ENCODE measurements at regions not wholly inside any gene's neighbourhood (a gene's known extent, or its start where the extent isn't known, plus 50 kb on each side); places are given as distances from the start of the nearest gene placed in this dataset.
"Not testable (repeated sequence)": the region's sequence is repeated elsewhere in the genome, so short reads cannot be mapped to it uniquely, and the experiment has no call there.

- H3K27me3 Mint-ChIP-seq, result peaks cover 5% of the 10 kb centered on the region
- no peaks in the 10 kb centered on the region for H3K4me1 Mint-ChIP-seq (ENCODE audit: low read depth)
- no peaks in the 10 kb centered on the region for H3K9me3 Mint-ChIP-seq (ENCODE audit: low read depth)
- H3K4me3 Mint-ChIP-seq, result no peak overlapping the region
- H3K27ac Mint-ChIP-seq, result no peak overlapping the region
- no peaks in the 10 kb centered on the region for H3K36me3 Mint-ChIP-seq
Measured at GRCh38 chr12:13924286-13924685, 57.1 kb downstream of the GRIN2B start.

GRCh38 chr12:13918897-13919296, 62.5 kb downstream of the GRIN2B start:
- Mint-ChIP-seq H3K27me3 (peaks cover 9% of the 10 kb centered on the region), H3K36me3 (no peaks in the 10 kb centered on the region), H3K4me1 (ENCODE audit: low read depth) (no peaks in the 10 kb centered on the region), H3K4me3 (no peak overlapping the region), H3K27ac (no peak overlapping the region), H3K9me3 (ENCODE audit: low read depth) (peaks cover 4% of the 10 kb centered on the region)

- peaks cover 4% of the 10 kb centered on the region for H3K9me3 Mint-ChIP-seq (ENCODE audit: low read depth)
- peaks cover 8% of the 10 kb centered on the region for H3K27me3 Mint-ChIP-seq
- H3K27ac Mint-ChIP-seq, result no peak overlapping the region
Measured at GRCh38 chr12:13915096-13915495, 66.3 kb downstream of the GRIN2B start.

GRCh38 chr12:13913371-13913770, 68.0 kb downstream of the GRIN2B start:
- Mint-ChIP-seq H3K36me3 (no peaks in the 10 kb centered on the region), H3K4me3 (no peak overlapping the region), H3K4me1 (ENCODE audit: low read depth) (no peaks in the 10 kb centered on the region), H3K27me3 (peaks cover 8% of the 10 kb centered on the region), H3K27ac (no peak overlapping the region), H3K9me3 (ENCODE audit: low read depth) (peaks cover 4% of the 10 kb centered on the region)

More at GRCh38 chr12:13915096-13915495, 66.3 kb downstream of the GRIN2B start:
- H3K4me1 Mint-ChIP-seq (ENCODE audit: low read depth), result no peaks in the 10 kb centered on the region
- H3K4me3 Mint-ChIP-seq, result no peak overlapping the region
- no peaks in the 10 kb centered on the region for H3K36me3 Mint-ChIP-seq

GRCh38 chr12:13911756-13912554, 69.4 kb downstream of the GRIN2B start:
- Mint-ChIP-seq H3K4me1 (ENCODE audit: low read depth) (no peaks in the 10 kb centered on the region), H3K9me3 (ENCODE audit: low read depth) (peaks cover 4% of the 10 kb centered on the region), H3K4me3 (no peak overlapping the region), H3K36me3 (no peaks in the 10 kb centered on the region), H3K27me3 (peaks cover 6% of the 10 kb centered on the region), H3K27ac (no peak overlapping the region)

- no peaks in the 10 kb centered on the region for H3K4me1 Mint-ChIP-seq (ENCODE audit: low read depth)
Measured at GRCh38 chr12:13905794-13906193, 75.6 kb downstream of the GRIN2B start.

GRCh38 chr12:13900718-13901117, 80.7 kb downstream of the GRIN2B start:
- H3K4me3 Mint-ChIP-seq, result no peak overlapping the region
- no peaks in the 10 kb centered on the region for H3K4me1 Mint-ChIP-seq (ENCODE audit: low read depth)
- no peak overlapping the region for H3K27ac Mint-ChIP-seq
- H3K27me3 Mint-ChIP-seq, result peaks cover 2% of the 10 kb centered on the region
- peaks cover 10% of the 10 kb centered on the region for H3K9me3 Mint-ChIP-seq (ENCODE audit: low read depth)
- H3K36me3 Mint-ChIP-seq, result no peaks in the 10 kb centered on the region

More at GRCh38 chr12:13905794-13906193, 75.6 kb downstream of the GRIN2B start:
- peaks cover 11% of the 10 kb centered on the region for H3K9me3 Mint-ChIP-seq (ENCODE audit: low read depth)
- no peak overlapping the region for H3K27ac Mint-ChIP-seq
- peaks cover 1% of the 10 kb centered on the region for H3K27me3 Mint-ChIP-seq
- no peaks in the 10 kb centered on the region for H3K36me3 Mint-ChIP-seq
- H3K4me3 Mint-ChIP-seq, result no peak overlapping the region

- not testable (repeated sequence) for H3K4me1 Mint-ChIP-seq (ENCODE audit: low read depth); H3K4me3 Mint-ChIP-seq; H3K27ac Mint-ChIP-seq; H3K9me3 Mint-ChIP-seq (ENCODE audit: low read depth); H3K27me3 Mint-ChIP-seq; H3K36me3 Mint-ChIP-seq
Measured at GRCh38 chr12:13898387-13898786, 83.0 kb downstream of the GRIN2B start.

GRCh38 chr12:13897811-13898210, 83.6 kb downstream of the GRIN2B start:
- Mint-ChIP-seq H3K36me3 (no peaks in the 10 kb centered on the region), H3K4me1 (ENCODE audit: low read depth) (no peaks in the 10 kb centered on the region), H3K9me3 (ENCODE audit: low read depth) (peaks cover 4% of the 10 kb centered on the region), H3K4me3 (no peak overlapping the region), H3K27me3 (peaks cover 1% of the 10 kb centered on the region), H3K27ac (no peak overlapping the region)

- H3K9me3 Mint-ChIP-seq (ENCODE audit: low read depth), result peaks cover 4% of the 10 kb centered on the region
- no peak overlapping the region for H3K27ac Mint-ChIP-seq
- no peaks in the 10 kb centered on the region for H3K4me1 Mint-ChIP-seq (ENCODE audit: low read depth)
- peaks cover 4% of the 10 kb centered on the region for H3K27me3 Mint-ChIP-seq
- H3K36me3 Mint-ChIP-seq, result no peaks in the 10 kb centered on the region
- no peak overlapping the region for H3K4me3 Mint-ChIP-seq
Measured at GRCh38 chr12:13896063-13896626, 85.3 kb downstream of the GRIN2B start.

- H3K4me3 Mint-ChIP-seq, result no peak overlapping the region
- H3K27me3 Mint-ChIP-seq, result peaks cover 2% of the 10 kb centered on the region
- H3K27ac Mint-ChIP-seq, result no peak overlapping the region
- no peaks in the 10 kb centered on the region for H3K36me3 Mint-ChIP-seq
- no peaks in the 10 kb centered on the region for H3K4me1 Mint-ChIP-seq (ENCODE audit: low read depth)
- H3K9me3 Mint-ChIP-seq (ENCODE audit: low read depth), result no peaks in the 10 kb centered on the region
Measured at GRCh38 chr12:13891902-13892301, 89.5 kb downstream of the GRIN2B start.

- Mint-ChIP-seq H3K9me3 (ENCODE audit: low read depth) (no peaks in the 10 kb centered on the region), H3K36me3 (no peaks in the 10 kb centered on the region), H3K27ac (no peak overlapping the region), H3K27me3 (peaks cover 2% of the 10 kb centered on the region), H3K4me3 (no peak overlapping the region), H3K4me1 (ENCODE audit: low read depth) (no peaks in the 10 kb centered on the region)
Measured at GRCh38 chr12:13890943-13891342, 90.5 kb downstream of the GRIN2B start.

GRCh38 chr12:13887779-13888388, 93.5 kb downstream of the GRIN2B start:
- Mint-ChIP-seq H3K4me1 (ENCODE audit: low read depth) (no peaks in the 10 kb centered on the region), H3K9me3 (ENCODE audit: low read depth) (no peaks in the 10 kb centered on the region), H3K27ac (no peak overlapping the region), H3K4me3 (no peak overlapping the region), H3K27me3 (peaks cover 5% of the 10 kb centered on the region), H3K36me3 (no peaks in the 10 kb centered on the region)

- Mint-ChIP-seq H3K4me1 (ENCODE audit: low read depth) (no peaks in the 10 kb centered on the region), H3K36me3 (no peaks in the 10 kb centered on the region), H3K4me3 (no peak overlapping the region), H3K9me3 (ENCODE audit: low read depth) (no peaks in the 10 kb centered on the region), H3K27ac (no peak overlapping the region), H3K27me3 (peaks cover 3% of the 10 kb centered on the region)
Measured at GRCh38 chr12:13882176-13882575, 99.2 kb downstream of the GRIN2B start.

- peaks cover 3% of the 10 kb centered on the region for H3K27me3 Mint-ChIP-seq
- no peak overlapping the region for H3K27ac Mint-ChIP-seq
- no peaks in the 10 kb centered on the region for H3K4me1 Mint-ChIP-seq (ENCODE audit: low read depth)
- H3K9me3 Mint-ChIP-seq (ENCODE audit: low read depth), result no peaks in the 10 kb centered on the region
- no peaks in the 10 kb centered on the region for H3K36me3 Mint-ChIP-seq
- no peak overlapping the region for H3K4me3 Mint-ChIP-seq
Measured at GRCh38 chr12:13880613-13881012, 100.8 kb downstream of the GRIN2B start.
